HUDEP-2 (cell line): ENCODE measurements at regions not wholly inside any gene's neighbourhood (a gene's known extent, or its start where the extent isn't known, plus 50 kb on each side); places are given as distances from the start of the nearest gene placed in this dataset.
A peak's percentile ranks its signal among the peaks of the same experiment; 100 is the strongest.
"Not testable (repeated sequence)": the region's sequence is repeated elsewhere in the genome, so short reads cannot be mapped to it uniquely, and the experiment has no call there.

Source experiments
- DNase-seq, 76 experiments: peaks; one replicate each; lab custom pipeline; 2025; ENCODE audit not compliant: unreplicated experiment in 76 of 76; lab: John Stamatoyannopoulos, UW

DNA sequence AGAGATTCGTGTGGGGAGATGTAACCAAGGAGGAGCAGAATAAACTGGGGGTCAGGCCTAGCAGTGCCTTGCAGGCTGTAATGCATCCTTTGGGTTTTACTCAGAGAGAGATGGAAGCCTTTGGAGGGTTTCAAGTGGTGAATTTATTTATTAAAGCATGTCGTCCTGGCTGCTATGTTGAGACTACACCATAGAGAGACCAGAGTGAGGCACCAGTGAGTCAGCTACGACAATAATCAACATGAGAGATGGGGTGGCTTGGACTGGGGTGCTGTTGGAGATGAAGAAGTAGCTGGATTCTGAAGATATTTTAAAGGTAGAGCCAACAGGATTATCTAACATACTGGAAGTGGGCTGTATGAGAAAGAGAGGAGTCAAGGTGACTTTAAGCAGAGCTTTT, 335.3 kb upstream of the ARHGEF26 start:
- no peak for DNase-seq

- DNase-seq: no peak
Measured at GRCh38 chr3:153789380-153789779, 331.8 kb upstream of the ARHGEF26 start.

GRCh38 chr3:153797056-153797455, 324.1 kb upstream of the ARHGEF26 start:
- DNase-seq: not testable (repeated sequence)

- no peak for DNase-seq
Measured at GRCh38 chr3:153809097-153809496, 312.1 kb upstream of the ARHGEF26 start.

DNA sequence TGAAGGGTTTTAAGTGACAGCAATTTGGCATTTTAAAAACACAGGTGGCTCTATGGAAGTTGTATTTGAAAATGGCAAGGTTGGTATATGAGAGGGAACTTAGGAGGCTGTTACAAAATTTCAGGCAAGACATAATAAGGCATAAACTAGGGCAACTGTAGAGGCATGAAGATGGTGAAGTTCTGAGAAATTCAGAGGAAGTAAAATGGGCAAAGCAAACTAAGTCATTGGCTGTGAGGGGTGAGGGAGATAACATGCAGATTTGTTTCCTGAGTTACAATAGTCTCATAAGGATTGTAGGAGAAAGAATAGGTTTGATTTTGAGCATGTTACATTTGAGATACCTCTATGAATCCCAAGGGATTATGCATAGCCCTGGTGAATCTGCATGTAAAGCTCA, 302.9 kb upstream of the ARHGEF26 start:
- DNase-seq: no peak

- DNase-seq: no peak
Measured at GRCh38 chr3:153820035-153820434, 301.2 kb upstream of the ARHGEF26 start.

DNA sequence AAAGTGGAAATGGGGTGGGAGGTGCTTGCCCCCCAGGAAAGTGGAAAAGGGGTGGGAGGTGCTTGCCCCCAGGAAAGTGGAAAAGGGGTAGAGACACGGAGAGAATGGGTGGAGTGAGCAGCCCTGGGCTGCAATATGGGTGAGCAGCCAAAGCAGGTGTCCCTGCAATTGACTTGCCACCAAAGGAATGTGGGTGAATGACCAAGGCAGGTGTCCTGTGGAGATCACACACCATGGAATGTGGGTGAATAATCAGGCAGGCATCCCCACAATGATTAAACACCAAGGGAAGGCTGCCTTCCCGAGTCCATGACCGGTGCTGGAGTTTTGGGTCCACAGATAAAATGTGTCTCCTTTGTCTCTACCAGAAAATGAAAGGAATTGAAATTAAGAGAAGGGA, 292.8 kb upstream of the ARHGEF26 start:
- DNase-seq: not testable (repeated sequence)

- DNase-seq: no peak
Measured at GRCh38 chr3:153829606-153830170, 291.5 kb upstream of the ARHGEF26 start.

- no peak for DNase-seq
Measured at GRCh38 chr3:153830552-153830951, 290.6 kb upstream of the ARHGEF26 start.

- peak in 1 of 76 experiments; percentile 2 for DNase-seq
Measured at GRCh38 chr3:153835540-153835939, 285.6 kb upstream of the ARHGEF26 start.

- no peak for DNase-seq
Measured at GRCh38 chr3:153840487-153840886, 280.7 kb upstream of the ARHGEF26 start.

GRCh38 chr3:153843994-153844393, 277.2 kb upstream of the ARHGEF26 start:
- no peak for DNase-seq

DNA sequence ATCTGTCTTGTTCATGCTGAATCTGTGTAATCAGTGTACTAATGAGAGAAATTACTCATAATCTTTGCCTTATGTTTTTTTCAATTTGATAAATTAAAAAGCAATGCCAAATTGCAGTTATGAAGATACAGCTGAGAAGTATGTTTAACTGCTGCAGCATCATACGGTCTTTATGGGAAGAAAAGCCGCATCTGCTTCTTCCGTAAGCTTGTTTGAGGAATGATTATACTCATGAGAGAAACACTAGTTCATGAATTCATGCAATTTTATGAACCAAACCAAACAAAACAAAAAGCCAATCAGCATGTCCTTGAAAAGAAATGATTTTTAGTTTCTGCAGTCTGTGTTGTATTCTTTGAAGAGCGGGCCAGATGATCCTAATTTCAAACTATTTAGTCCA, 275.9 kb upstream of the ARHGEF26 start:
- no peak for DNase-seq

- DNase-seq: no peak
Measured at GRCh38 chr3:153848702-153849101, 272.5 kb upstream of the ARHGEF26 start.

GRCh38 chr3:153852355-153852754, 268.8 kb upstream of the ARHGEF26 start:
- no peak for DNase-seq

DNA sequence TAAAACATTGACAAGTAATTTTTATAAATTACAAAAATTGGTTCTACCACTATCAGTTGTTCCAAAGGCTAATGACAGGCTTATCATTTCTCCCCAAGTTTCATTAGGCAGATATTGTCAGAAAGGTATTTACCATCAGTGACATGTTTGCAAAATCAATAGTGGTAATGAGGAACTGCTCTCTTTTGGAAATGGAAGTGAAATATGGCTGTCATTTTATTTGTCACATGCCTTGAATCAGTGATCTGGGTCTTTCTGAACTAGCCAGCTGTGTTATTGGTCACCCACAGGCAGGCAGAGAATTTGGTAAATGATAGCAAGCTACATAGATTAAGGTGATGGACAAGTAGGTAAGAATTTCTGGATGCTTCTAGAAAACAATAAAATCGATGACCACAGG, 268.0 kb upstream of the ARHGEF26 start:
- DNase-seq: no peak

- no peak for DNase-seq
Measured at GRCh38 chr3:153855772-153856171, 265.4 kb upstream of the ARHGEF26 start.

GRCh38 chr3:153856932-153857331, 264.3 kb upstream of the ARHGEF26 start:
- DNase-seq: no peak

DNA sequence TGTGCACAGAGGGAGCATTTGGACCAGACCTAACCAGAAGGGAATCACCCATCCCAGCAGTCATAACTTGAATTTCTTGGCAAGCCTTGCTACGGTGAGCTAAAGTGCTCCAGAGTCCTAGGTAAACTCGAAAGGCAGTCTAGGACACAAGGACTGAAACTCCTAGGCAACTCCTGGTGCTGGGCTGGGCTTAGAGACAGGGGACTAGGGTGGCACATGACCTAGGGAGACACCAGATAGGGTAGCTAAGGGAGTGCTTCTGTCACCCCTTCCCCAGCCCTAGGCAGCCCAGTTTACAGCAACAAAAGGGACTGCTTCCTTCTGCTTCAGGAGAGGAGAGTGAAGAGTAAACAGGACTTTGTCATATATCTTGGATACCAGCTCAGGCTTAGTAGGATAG, 256.4 kb upstream of the ARHGEF26 start:
- DNase-seq: no peak

DNA sequence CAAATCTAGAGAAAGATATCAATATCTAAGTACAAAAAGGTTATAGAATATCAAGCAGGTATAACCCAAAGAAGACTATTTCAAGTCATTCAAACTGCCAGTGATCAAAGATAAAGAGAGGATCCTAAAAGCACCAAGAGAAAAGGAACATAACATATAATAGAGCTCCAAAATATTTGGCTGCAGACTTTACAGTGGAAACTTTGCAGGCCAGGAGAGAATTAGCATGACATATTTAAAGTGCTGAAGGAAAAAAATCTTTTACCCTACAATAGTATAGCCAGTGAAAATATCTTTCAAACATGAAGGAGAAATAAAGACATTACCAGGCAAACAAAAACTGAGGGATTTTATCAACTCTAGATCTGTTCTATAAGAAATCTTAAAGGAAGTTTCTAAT, 254.3 kb upstream of the ARHGEF26 start:
- no peak for DNase-seq

DNA sequence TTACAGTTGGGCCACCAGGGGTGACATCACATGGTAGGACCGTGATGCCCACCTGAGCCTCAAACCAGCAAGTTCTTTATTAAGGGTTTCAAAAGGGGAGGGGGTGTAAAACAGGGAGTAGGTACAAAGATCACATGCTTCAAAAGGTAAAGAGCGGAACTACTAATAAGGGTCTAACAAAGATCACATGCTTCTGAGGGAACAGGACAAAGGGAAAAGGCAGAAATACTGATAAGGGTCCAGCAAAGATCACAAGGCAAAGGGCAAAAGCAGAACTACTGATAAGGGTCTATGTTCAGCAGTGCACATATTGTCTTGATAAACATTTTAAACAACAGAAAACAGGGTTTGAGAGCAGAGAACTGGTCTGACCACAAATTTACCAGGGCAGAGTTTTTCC, 246.8 kb upstream of the ARHGEF26 start:
- peak in 6 of 76 experiments; percentile 10 to 63 (median 21) for DNase-seq

- no peak for DNase-seq
Measured at GRCh38 chr3:153880493-153880892, 240.7 kb upstream of the ARHGEF26 start.

GRCh38 chr3:153881201-153881600, 240.0 kb upstream of the ARHGEF26 start:
- no peak for DNase-seq
